Karpas-422 (cell line): ENCODE measurements at regions not wholly inside any gene's neighbourhood (a gene's known extent, or its start where the extent isn't known, plus 50 kb on each side); places are given as distances from the start of the nearest gene placed in this dataset.

Experiments
- DNase-seq: peaks from one replicate; pipeline ENCODE4 v3.0.0-alpha.2; 2015
- H2AFZ ChIP-seq: fragments of 200-600 bp; sonication (generic); 2 replicates; pipeline ENCODE4 v1.6.1; 2014; ENCODE audit warnings: antibody characterized with exemption, low read length, mixed read lengths
- H3K27ac ChIP-seq: fragments of 200-600 bp; sonication (generic); 2 replicates; pipeline ENCODE4 v1.5.1; 2014; ENCODE audit warnings: mild to moderate bottlenecking, low read length, moderate library complexity
- H3K27me3 ChIP-seq: fragments of 200-600 bp; sonication (generic); 2 replicates; pipeline ENCODE4 v1.6.1; 2014; ENCODE audit warnings: low read length, mixed read lengths
- H3K36me3 ChIP-seq: fragments of 200-600 bp; sonication (generic); 2 replicates; pipeline ENCODE4 v1.6.1; 2014; ENCODE audit warnings: low read length, mixed read lengths; ENCODE audit not compliant: insufficient read depth
- H3K4me1 ChIP-seq: fragments of 200-600 bp; sonication (generic); 2 replicates; pipeline ENCODE4 v1.6.1; 2014; ENCODE audit warnings: mild to moderate bottlenecking, low read length, mixed read lengths
- H3K4me2 ChIP-seq: fragments of 200-600 bp; sonication (generic); 2 replicates; pipeline ENCODE4 v1.6.1; 2014; ENCODE audit warnings: low read length, low read depth, mild to moderate bottlenecking; ENCODE audit not compliant: poor library complexity, severe bottlenecking
- H3K4me3 ChIP-seq: fragments of 200-600 bp; sonication (generic); 2 replicates; pipeline ENCODE4 v1.5.1; 2014; ENCODE audit warnings: mild to moderate bottlenecking, antibody characterized with exemption, low read length, mixed read lengths
- H3K79me2 ChIP-seq: fragments of 200-600 bp; sonication (generic); 2 replicates; pipeline ENCODE4 v1.6.1; 2014; ENCODE audit warnings: mild to moderate bottlenecking, low read length, mixed read lengths
- H3K9ac ChIP-seq: fragments of 200-600 bp; sonication (generic); 2 replicates; pipeline ENCODE4 v1.6.0; 2014; ENCODE audit warnings: low read length
- H3K9me2 ChIP-seq: fragments of 200-600 bp; sonication (generic), shearing (Covaris generic); replicated peaks from 2 replicates; pipeline ENCODE4 v1.6.0; 2014; ENCODE audit warnings: mild to moderate bottlenecking, low read length, moderate library complexity; ENCODE audit not compliant: insufficient read depth
- H3K9me3 ChIP-seq: fragments of 300-700, 200-600 bp; sonication (generic); 2 replicates; pipeline ENCODE4 v1.6.1; 2014; ENCODE audit warnings: low read length, mixed read lengths
- H4K20me1 ChIP-seq: fragments of 200-600 bp; sonication (generic); 2 replicates; pipeline ENCODE4 v1.6.1; 2014; ENCODE audit warnings: mild to moderate bottlenecking, antibody characterized with exemption, low read length, low read depth; ENCODE audit not compliant: insufficient read depth

- Histone ChIP-seq H3K9me3 (no peaks in the 10 kb centered on the region), H3K9ac (no peak overlapping the region), H3K79me2 (no peaks in the 10 kb centered on the region), H3K27ac (no peak overlapping the region), H4K20me1 (no peaks in the 10 kb centered on the region), H3K36me3 (no peaks in the 10 kb centered on the region), H3K9me2 (no peaks in the 10 kb centered on the region), H3K4me2 (no peak overlapping the region), H3K27me3 (no peaks in the 10 kb centered on the region), H3K4me3 (no peak overlapping the region), H3K4me1 (no peaks in the 10 kb centered on the region), H2AFZ (no peak overlapping the region)
- no peak for DNase-seq
Measured at GRCh38 chr14:104321088-104321801, 182.9 kb downstream of the KIF26A start.

DNA sequence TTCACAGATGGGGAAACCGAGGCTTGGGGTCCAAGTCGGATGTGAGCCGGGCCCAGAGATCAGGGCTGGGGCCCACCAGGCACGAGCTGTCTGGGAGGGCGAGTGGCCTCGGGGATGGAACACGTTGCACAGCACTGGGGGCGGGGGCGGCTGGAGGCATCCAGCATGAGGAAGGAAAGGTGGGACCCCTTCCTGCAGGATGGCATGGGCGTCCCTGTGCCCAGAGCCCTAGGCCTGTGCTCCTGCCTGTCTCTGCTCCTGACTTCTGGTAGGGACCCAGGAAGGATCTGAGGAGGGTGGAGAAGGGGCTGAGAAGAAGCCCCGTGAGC, 183.4 kb downstream of the KIF26A start:
- Histone ChIP-seq H3K9me2 (no peaks in the 10 kb centered on the region), H3K27ac (no peak overlapping the region), H3K4me3 (no peak overlapping the region), H3K9me3 (no peaks in the 10 kb centered on the region), H3K4me2 (no peak overlapping the region), H4K20me1 (no peaks in the 10 kb centered on the region), H3K27me3 (no peaks in the 10 kb centered on the region), H3K9ac (no peak overlapping the region), H3K36me3 (no peaks in the 10 kb centered on the region), H3K4me1 (no peaks in the 10 kb centered on the region), H2AFZ (no peak overlapping the region), H3K79me2 (no peaks in the 10 kb centered on the region)
- no peak for DNase-seq

GRCh38 chr14:104322531-104323366, 184.4 kb downstream of the KIF26A start:
- no peaks in the 10 kb centered on the region for H3K36me3 ChIP-seq
- no peak overlapping the region for H3K9ac ChIP-seq
- H3K4me2 ChIP-seq: no peak overlapping the region
- H3K4me3 ChIP-seq: no peak overlapping the region
- no peaks in the 10 kb centered on the region for H3K9me3 ChIP-seq
- DNase-seq: no peak
- H3K9me2 ChIP-seq: no peaks in the 10 kb centered on the region
- H3K4me1 ChIP-seq: no peaks in the 10 kb centered on the region
- no peaks in the 10 kb centered on the region for H3K27me3 ChIP-seq
- H3K27ac ChIP-seq: no peak overlapping the region
- H3K79me2 ChIP-seq: no peaks in the 10 kb centered on the region
- no peaks in the 10 kb centered on the region for H4K20me1 ChIP-seq
- H2AFZ ChIP-seq: no peak overlapping the region

DNA sequence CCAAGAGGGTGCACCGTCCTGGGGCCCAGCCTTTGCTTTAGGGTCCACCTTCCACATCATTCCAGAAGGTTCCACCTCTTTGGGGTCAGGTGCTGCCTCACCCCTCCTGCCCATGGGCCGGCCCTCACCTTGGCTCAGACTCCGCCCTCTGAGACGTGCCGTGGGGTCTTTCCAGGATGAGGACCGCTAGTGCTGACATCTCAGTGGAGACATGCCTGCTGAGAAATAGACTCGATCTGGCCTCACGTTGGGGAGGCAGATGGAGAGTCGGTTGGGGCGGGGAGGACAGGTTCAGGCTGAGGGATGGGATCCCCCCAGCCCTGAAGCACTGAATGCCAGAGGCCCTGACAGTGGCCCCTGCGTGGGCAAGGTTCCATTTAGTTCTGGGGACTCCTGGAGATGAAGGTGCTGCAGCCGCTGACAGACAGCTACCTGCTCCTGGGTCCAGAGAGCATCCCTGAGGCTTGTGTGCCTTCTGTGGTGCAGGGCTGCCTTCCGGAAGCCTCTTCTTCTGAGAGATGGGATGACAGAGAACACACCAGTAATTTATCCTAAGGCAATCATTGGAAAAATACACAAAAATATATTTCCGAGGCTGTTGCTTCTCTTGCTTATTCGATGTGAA, 185.3 kb downstream of the KIF26A start:
- Histone ChIP-seq H3K27me3 (no peaks in the 10 kb centered on the region), H3K4me3 (no peak overlapping the region), H3K4me2 (no peak overlapping the region)

DNA sequence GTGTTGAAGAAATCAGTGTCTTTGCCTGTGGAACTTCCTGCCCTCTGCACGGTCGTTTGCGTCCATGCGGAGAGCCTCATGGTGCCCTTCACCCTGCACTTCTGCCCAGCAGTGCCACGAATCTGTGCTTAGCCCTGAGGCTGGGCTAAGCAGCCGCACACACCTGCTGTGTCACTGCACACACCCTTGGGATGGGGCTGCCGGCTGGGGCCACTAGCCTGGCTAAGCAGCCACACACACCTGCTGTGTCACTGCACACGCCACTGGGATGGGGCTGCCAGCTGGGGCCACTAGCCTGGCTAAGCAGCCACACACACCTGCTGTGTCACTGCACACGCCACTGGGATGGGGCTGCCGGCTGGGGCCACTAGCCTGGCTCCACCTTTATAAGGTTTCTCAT, 188.5 kb downstream of the KIF26A start:
- Histone ChIP-seq H3K9me2 (no peaks in the 10 kb centered on the region), H3K79me2 (no peaks in the 10 kb centered on the region), H3K4me1 (peaks cover 10% of the 10 kb centered on the region), H3K9ac (no peak overlapping the region), H3K9me3 (no peaks in the 10 kb centered on the region), H4K20me1 (no peaks in the 10 kb centered on the region), H3K4me2 (no peak overlapping the region), H2AFZ (no peak overlapping the region), H3K27me3 (0 out of 2 replicates have a peak, but pooled peaks cover 4% of the 10 kb centered on the region), H3K36me3 (no peaks in the 10 kb centered on the region), H3K4me3 (no peak overlapping the region), H3K27ac (no peak overlapping the region)
- DNase-seq: no peak

More for the DNA sequence above, 185.3 kb downstream of the KIF26A start:
- no peak overlapping the region for H3K27ac ChIP-seq
- H3K36me3 ChIP-seq: no peaks in the 10 kb centered on the region
- no peaks in the 10 kb centered on the region for H3K4me1 ChIP-seq
- H3K9me2 ChIP-seq: no peaks in the 10 kb centered on the region
- H2AFZ ChIP-seq: no peak overlapping the region
- no peaks in the 10 kb centered on the region for H4K20me1 ChIP-seq
- H3K9ac ChIP-seq: no peak overlapping the region
- no peaks in the 10 kb centered on the region for H3K79me2 ChIP-seq
- DNase-seq: no peak
- H3K9me3 ChIP-seq: no peaks in the 10 kb centered on the region

- no peak for DNase-seq
- H4K20me1 ChIP-seq: no peaks in the 10 kb centered on the region
- H3K9me2 ChIP-seq: no peaks in the 10 kb centered on the region
Measured at GRCh38 chr14:104328607-104329006, 190.2 kb downstream of the KIF26A start.

GRCh38 chr14:104329793-104330192, 191.4 kb downstream of the KIF26A start:
- Histone ChIP-seq H3K27me3 (peaks cover 4% of the 10 kb centered on the region; the same call in 1 of the 2 replicates), H3K36me3 (no peaks in the 10 kb centered on the region), H3K4me2 (no peak overlapping the region), H3K4me3 (no peak overlapping the region), H2AFZ (no peak overlapping the region), H4K20me1 (no peaks in the 10 kb centered on the region), H3K4me1 (peaks cover 20% of the 10 kb centered on the region), H3K27ac (no peak overlapping the region), H3K9me3 (no peaks in the 10 kb centered on the region), H3K79me2 (no peaks in the 10 kb centered on the region), H3K9ac (no peak overlapping the region), H3K9me2 (no peaks in the 10 kb centered on the region)
- no peak for DNase-seq

More at GRCh38 chr14:104328607-104329006, 190.2 kb downstream of the KIF26A start:
- H3K4me1 ChIP-seq: peaks cover 20% of the 10 kb centered on the region
- no peak overlapping the region for H3K27ac ChIP-seq
- no peaks in the 10 kb centered on the region for H3K36me3 ChIP-seq
- no peak overlapping the region for H3K4me2 ChIP-seq
- no peak overlapping the region for H3K9ac ChIP-seq
- no peaks in the 10 kb centered on the region for H3K79me2 ChIP-seq
- peaks cover 4% of the 10 kb centered on the region; the same call in 1 of the 2 replicates for H3K27me3 ChIP-seq
- no peak overlapping the region for H2AFZ ChIP-seq
- no peaks in the 10 kb centered on the region for H3K9me3 ChIP-seq
- H3K4me3 ChIP-seq: no peak overlapping the region
